K562 (cell line): ENCODE measurements at regions not wholly inside any gene's neighbourhood (a gene's known extent, or its start where the extent isn't known, plus 50 kb on each side); places are given as distances from the start of the nearest gene placed in this dataset.

Source experiments
- ATAC-seq: fragments of 200-7000 bp; cut with Tn5 transposase; 3 replicates; pipeline ENCODE4 v1.9.1; 2020; ENCODE audit warnings: moderate library complexity
- BruUV-seq: library from RNA; stranded (reverse); fragments of 400-500 nt; replicated peaks from 2 replicates; lab custom pipeline; 2021; lab: Mats Ljungman, UMichigan
- CTCF ChIA-PET: fragments of 300-600 bp; formaldehyde crosslinking; extraction: SDS; loops from one replicate; lab custom pipeline; 2021; ENCODE audit warnings: low intra/inter-chr PET ratio; lab: Yijun Ruan, JAX
- POLR2A ChIA-PET: fragments of 300-600, 350-650 bp; sonication (Branson Sonifier 250); formaldehyde crosslinking; extraction: SDS; loops from one replicate; lab custom pipeline; 2021; ENCODE audit warnings: antibody characterized with exemption, inconsistent platforms; lab: Yijun Ruan, JAX
- DNase-seq, 4 experiments: peaks; one replicate each; pipeline versions ENCODE4 v3.0.0 to v3.0.0-alpha.2; 2011 to 2018; ENCODE audit warnings: low spot score in 3 of 4, mixed read lengths in 3 of 4; ENCODE audit errors: extremely low read depth in 1 of 4
- FAIRE-seq: peaks from 2 replicates; lab custom pipeline; 2011; peaks lifted over from hg19 to GRCh38; lab: Jason Lieb, UNC
- H2AFZ ChIP-seq: 2 replicates; pipeline ENCODE4 v1.6.0; 2011; ENCODE audit warnings: low read depth, low read length, control low read depth, inconsistent platforms
- H3K27ac ChIP-seq: fragments of 200-600 bp; 3 replicates; pipeline ENCODE4 v1.8.0; 2011; ENCODE audit warnings: low read depth, mild to moderate bottlenecking, control low read depth, inconsistent platforms, low read length, moderate library complexity, mixed read lengths; ENCODE audit errors: extremely low read depth
- H3K27me3 ChIP-seq, 2 experiments: fragments of 300-600 bp in 1 of 2; 2 replicates in 1 of 2; 3 replicates in 1 of 2; pipeline versions ENCODE4 v1.6.0 to v1.8.0; 2011; ENCODE audit warnings: inconsistent platforms in 2 of 2, low read length in 2 of 2, mild to moderate bottlenecking in 1 of 2, mixed read lengths in 1 of 2, moderate library complexity in 1 of 2; ENCODE audit not compliant: control insufficient read depth in 2 of 2, insufficient read depth in 2 of 2
- H3K36me3 ChIP-seq: fragments of 300-600 bp; 3 replicates; pipeline ENCODE4 v1.8.0; 2011; ENCODE audit warnings: mild to moderate bottlenecking, low read length, inconsistent platforms; ENCODE audit not compliant: control insufficient read depth, insufficient read depth
- H3K4me1 ChIP-seq, 2 experiments: fragments of 200-600 bp in 1 of 2; replicated peaks in 1 of 2; 2 replicates in 1 of 2; 3 replicates in 1 of 2; pipeline versions ENCODE4 v1.5.1 to v1.8.0; 2011; ENCODE audit warnings: inconsistent platforms in 2 of 2, low read length in 2 of 2, mild to moderate bottlenecking in 1 of 2, mixed read lengths in 1 of 2, moderate library complexity in 1 of 2; ENCODE audit not compliant: control insufficient read depth in 2 of 2, insufficient read depth in 2 of 2
- H3K4me2 ChIP-seq: 2 replicates; pipeline ENCODE4 v1.6.1; 2011; ENCODE audit warnings: low read length, control low read depth, inconsistent platforms, mixed read lengths; ENCODE audit not compliant: insufficient read depth
- H3K4me3 ChIP-seq: fragments of 200-600 bp; sonication (generic), shearing (Covaris generic); 2 replicates; pipeline ENCODE4 v1.5.1; 2016; ENCODE audit warnings: control low read depth, inconsistent platforms
- H3K79me2 ChIP-seq: fragments of 200-600 bp; 3 replicates; pipeline ENCODE4 v1.8.0; 2011; ENCODE audit warnings: low read length, inconsistent platforms; ENCODE audit not compliant: control insufficient read depth, insufficient read depth
- H3K9ac ChIP-seq, 2 experiments: 2 replicates each; pipeline versions ENCODE4 v1.6.0 to v1.6.1; 2011; ENCODE audit warnings: low read depth in 2 of 2, low read length in 2 of 2, control low read depth in 1 of 2, inconsistent platforms in 1 of 2, mild to moderate bottlenecking in 1 of 2, mixed read lengths in 1 of 2; ENCODE audit not compliant: insufficient read depth in 1 of 2
- H3K9me1 ChIP-seq: one replicate; pipeline ENCODE4 v1.6.0; 2011; ENCODE audit warnings: inconsistent platforms, mild to moderate bottlenecking, low read length, moderate library complexity; ENCODE audit not compliant: control insufficient read depth, insufficient read depth
- H3K9me3 ChIP-seq: replicated peaks from 2 replicates; pipeline ENCODE4 v1.5.1; 2011; ENCODE audit warnings: low read depth, low read length, inconsistent platforms; ENCODE audit not compliant: control insufficient read depth, insufficient read depth
- H4K20me1 ChIP-seq: replicated peaks from 2 replicates; pipeline ENCODE4 v1.6.1; 2011; ENCODE audit warnings: low read length, inconsistent platforms, mixed read lengths; ENCODE audit not compliant: control insufficient read depth, insufficient read depth
- ADNP ChIP-seq: fragments of 200-800 bp; sonication (Bioruptor generic); IDR thresholded peaks from 2 replicates; pipeline ENCODE4 v1.6.1; 2016; ENCODE audit warnings: missing genetic modification characterization, missing compliant biosample characterization
- BCL6 ChIP-seq: fragments of 250-450 bp; sonication (Bioruptor Pico); IDR thresholded peaks from 2 replicates; pipeline ENCODE4 v1.4.0; 2020
- CXXC5 ChIP-seq: fragments of 250-450 bp; sonication (Bioruptor Pico); IDR thresholded peaks from 2 replicates; pipeline ENCODE4 v1.8.0; 2022; ENCODE audit warnings: inconsistent platforms, mild to moderate bottlenecking, moderate library complexity
- FOXK2 ChIP-seq, 2 experiments: fragments of 450-650 bp; IDR thresholded peaks in 1 of 2; conservative IDR thresholded peaks in 1 of 2; 2 replicates each; pipeline ENCODE4 v1.6.1; 2016; ENCODE audit warnings: low read depth in 2 of 2, mild to moderate bottlenecking in 1 of 2
- NR2C1 ChIP-seq, 2 experiments: fragments of 450-650 bp; IDR thresholded peaks; 2 replicates each; pipeline ENCODE4 v1.6.1; 2017; ENCODE audit warnings: mild to moderate bottlenecking in 2 of 2, antibody characterized with exemption in 1 of 2, inconsistent platforms in 1 of 2, missing compliant biosample characterization in 1 of 2, missing genetic modification characterization in 1 of 2
- SIRT6 ChIP-seq: IDR thresholded peaks from one replicate; pipeline ENCODE4 v1.6.1; 2012; ENCODE audit warnings: low read depth, mild to moderate bottlenecking, control low read depth, inconsistent platforms, low read length, moderate library complexity
- SUPT5H ChIP-seq: fragments of 450-650 bp; IDR thresholded peaks from 2 replicates; pipeline ENCODE4 v1.6.1; 2016
- TARDBP ChIP-seq: fragments of 450-650 bp; IDR thresholded peaks from 2 replicates; pipeline ENCODE4 v1.6.1; 2016
- TBP ChIP-seq: optimal IDR thresholded peaks from 2 replicates; pipeline ENCODE3; 2011; ENCODE audit warnings: low read depth, low read length, improper control_type of control experiment
- TGIF2 ChIP-seq: sonication (generic); formaldehyde crosslinking; IDR thresholded peaks from 2 replicates; pipeline ENCODE4 v1.8.1; 2022; ENCODE audit warnings: mild to moderate bottlenecking, missing genetic modification reagents, moderate library complexity
- ZBTB5 ChIP-seq: fragments of 450-650 bp; IDR thresholded peaks from 2 replicates; pipeline ENCODE4 v1.6.1; 2017; ENCODE audit warnings: antibody characterized with exemption
- WGBS: fragments of 100-300 bp; shearing (Covaris generic); methylation state at CpG from one replicate; pipeline ENCODE4 v1.1.6; 2016; ENCODE audit warnings: low coverage, mixed read lengths; ENCODE audit not compliant: insufficient coverage; ENCODE audit errors: missing lambda C conversion rate; 5-methylcytosine and 5-hydroxymethylcytosine counted together
- in situ Hi-C: fragments of 300-500 bp; cut with MboI; formaldehyde crosslinking; loops from 4 replicates; pipeline ENCODE4 v1.15.0; 2018; ENCODE audit warnings: inconsistent platforms, mixed read lengths
- intact Hi-C: fragments of 100-400 bp; cut with micrococcal nuclease; formaldehyde crosslinking; loops from 2 replicates; pipeline ENCODE4 v1.14.2; 2022
- TF ChIP-seq, protein P1 (sequence below): fragments of 250-450 bp; sonication (Bioruptor Pico); IDR thresholded peaks from 2 replicates; pipeline ENCODE4 v1.5.0; 2021
- TF ChIP-seq, protein P2 (sequence below): fragments of 250-450 bp; sonication (Bioruptor Pico); IDR thresholded peaks from 2 replicates; pipeline ENCODE4 v1.8.0; 2022; ENCODE audit warnings: moderate library complexity, mild to moderate bottlenecking, inconsistent platforms

DNA sequence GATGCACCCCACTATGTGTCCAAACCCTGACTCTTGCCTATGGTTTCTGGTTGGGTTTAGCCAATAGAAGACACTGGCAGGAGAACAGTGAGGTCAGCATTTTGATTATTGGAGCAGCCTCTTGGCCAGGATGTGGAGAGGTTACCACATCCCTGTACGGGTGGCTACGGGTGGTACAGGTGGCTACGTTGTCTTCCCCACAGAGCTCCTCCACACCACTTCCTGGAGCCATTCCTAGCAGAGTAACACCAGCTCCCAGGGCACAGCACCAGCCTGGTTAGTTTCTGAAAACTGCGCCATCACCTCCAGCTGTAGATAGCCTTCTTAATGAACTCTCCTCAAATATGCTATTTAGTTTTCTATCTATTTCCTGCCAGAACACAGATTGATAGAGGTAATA lies 445.2 kb downstream of the INHBA start (continued):
- no peak for TF ChIP-seq ZBTB5

- ATAC-seq (no peak), FAIRE-seq (no peak)
- CTCF ChIA-PET: no interaction called here
- TF ChIP-seq ADNP (tag): no peak
- no peak for TF ChIP-seq TARDBP
- no peak for TF ChIP-seq FOXK2 (conservative IDR thresholded peaks at IDR 0.05 in 1 of 2, IDR thresholded peaks at IDR 0.05 in 1 of 2; ENCODE audit: low read depth in 2 of 2)
- TF ChIP-seq NR2C1 (IDR thresholded peaks at IDR 0.05): no peak
- TF ChIP-seq NR2C1 (tag; IDR thresholded peaks at IDR 0.05): no peak
- no peak for TF ChIP-seq TBP
- no peak for TF ChIP-seq CXXC5 (CRISPR knock-in tag)
- no peak for TF ChIP-seq BCL6 (CRISPR knock-in tag)
- no peak for TF ChIP-seq SUPT5H
- no peak for TF ChIP-seq SIRT6
- TF ChIP-seq, protein P1, sequence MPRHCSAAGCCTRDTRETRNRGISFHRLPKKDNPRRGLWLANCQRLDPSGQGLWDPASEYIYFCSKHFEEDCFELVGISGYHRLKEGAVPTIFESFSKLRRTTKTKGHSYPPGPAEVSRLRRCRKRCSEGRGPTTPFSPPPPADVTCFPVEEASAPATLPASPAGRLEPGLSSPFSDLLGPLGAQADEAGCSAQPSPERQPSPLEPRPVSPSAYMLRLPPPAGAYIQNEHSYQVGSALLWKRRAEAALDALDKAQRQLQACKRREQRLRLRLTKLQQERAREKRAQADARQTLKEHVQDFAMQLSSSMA: no peak
- TF ChIP-seq TGIF2 (CRISPR knock-in tag): no peak
- TF ChIP-seq, protein P2, sequence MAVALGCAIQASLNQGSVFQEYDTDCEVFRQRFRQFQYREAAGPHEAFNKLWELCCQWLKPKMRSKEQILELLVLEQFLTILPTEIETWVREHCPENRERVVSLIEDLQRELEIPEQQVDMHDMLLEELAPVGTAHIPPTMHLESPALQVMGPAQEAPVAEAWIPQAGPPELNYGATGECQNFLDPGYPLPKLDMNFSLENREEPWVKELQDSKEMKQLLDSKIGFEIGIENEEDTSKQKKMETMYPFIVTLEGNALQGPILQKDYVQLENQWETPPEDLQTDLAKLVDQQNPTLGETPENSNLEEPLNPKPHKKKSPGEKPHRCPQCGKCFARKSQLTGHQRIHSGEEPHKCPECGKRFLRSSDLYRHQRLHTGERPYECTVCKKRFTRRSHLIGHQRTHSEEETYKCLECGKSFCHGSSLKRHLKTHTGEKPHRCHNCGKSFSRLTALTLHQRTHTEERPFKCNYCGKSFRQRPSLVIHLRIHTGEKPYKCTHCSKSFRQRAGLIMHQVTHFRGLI (CRISPR knock-in tag): no peak
These were observed 446.5 kb downstream of the INHBA start for GRCh38 chr7:41256186-41256945.

More at GRCh38 chr7:41256186-41256945, 446.5 kb downstream of the INHBA start:
- Histone ChIP-seq H3K9me3 (no peaks in the 10 kb centered on the region), H3K27ac (no peak overlapping the region), H3K4me1 (no peaks in the 10 kb centered on the region), H3K4me3 (no peak overlapping the region), H3K79me2 (no peaks in the 10 kb centered on the region), H4K20me1 (no peaks in the 10 kb centered on the region), H3K9ac (no peak overlapping the region), H3K4me2 (no peak overlapping the region), H3K27me3 (no peaks in the 10 kb centered on the region), H2AFZ (no peak overlapping the region), H3K36me3 (no peaks in the 10 kb centered on the region), H3K9me1 (no peaks in the 10 kb centered on the region)
- 0% methylated on average over 5 of the region's 5 CpGs for WGBS
- in situ Hi-C loops: loop anchor here (10.0 kb wide), 1 partner anchor 752 kb away; no protein-coding TSS in a partner anchor
- no peak for DNase-seq
- POLR2A ChIA-PET: interaction anchor here (0.7 kb wide), 1 partner anchor 24 kb away, joined by 3 read pairs; no protein-coding TSS in a partner anchor
- no TSS peak for BruUV-seq
- intact Hi-C loops: no loop called here
